HCT116 (cell line): ENCODE measurements at regions not wholly inside any gene's neighbourhood (a gene's known extent, or its start where the extent isn't known, plus 50 kb on each side); places are given as distances from the start of the nearest gene placed in this dataset.

Experiments used
- ATAC-seq: fragments of 200-7000 bp; cut with Tn5 transposase; 2 replicates; pipeline ENCODE4 v1.9.1; 2020; ENCODE audit warnings: mild to moderate bottlenecking, moderate library complexity
- BruUV-seq: library from RNA; stranded (reverse); fragments of 400-500 nt; replicated peaks from 2 replicates; lab custom pipeline; 2021; lab: Mats Ljungman, UMichigan
- CTCF ChIA-PET: fragments of 300-600 bp; sonication (Branson Sonifier 250); formaldehyde crosslinking; loops from one replicate; lab custom pipeline; 2021; ENCODE audit warnings: antibody characterized with exemption; lab: Charles Lee
- POLR2A ChIA-PET: fragments of 300-600, 350-600 bp; sonication (Branson Sonifier 250); formaldehyde crosslinking; loops from one replicate; lab custom pipeline; 2021; ENCODE audit warnings: antibody characterized with exemption; lab: Charles Lee
- RAD21 ChIA-PET, 2 experiments: fragments of 300-600 bp; sonication (Branson Sonifier 250); formaldehyde crosslinking; loops; one replicate each; lab custom pipeline; 2023; ENCODE audit warnings: low total read pairs in 2 of 2; ENCODE audit not compliant: uncharacterized antibody in 2 of 2, unreplicated experiment in 2 of 2, low non-redundant PET in 1 of 2; lab: Charles Lee
- DNase-seq: peaks from one replicate; pipeline ENCODE4 v3.0.0-alpha.2; 2010; ENCODE audit warnings: low read depth, low spot score
- H2AFZ ChIP-seq: fragments of 200-600 bp; shearing (Covaris generic), sonication (generic); 2 replicates; pipeline ENCODE4 v1.6.1; 2017; ENCODE audit warnings: low read depth, mixed run types, mixed read lengths, antibody characterized with exemption, low read length; ENCODE audit not compliant: poor library complexity, severe bottlenecking
- H3K27ac ChIP-seq: 2 replicates; pipeline ENCODE4 v1.5.1; 2012; ENCODE audit warnings: low read depth, low read length
- H3K27me3 ChIP-seq: fragments of 200-600 bp; sonication (generic); 2 replicates; pipeline ENCODE4 v1.6.1; 2016; ENCODE audit warnings: mixed run types, low read length, mixed read lengths; ENCODE audit not compliant: insufficient read depth
- H3K36me3 ChIP-seq, 2 experiments: fragments of 200-500 bp in 1 of 2; fragments of 200-600 bp in 1 of 2; sonication (Bioruptor generic) in 1 of 2; sonication (generic) in 1 of 2; 2 replicates each; pipeline versions ENCODE4 v1.5.1 to v1.6.1; 2014 to 2016; ENCODE audit warnings: low read length in 2 of 2, inconsistent platforms in 1 of 2, mixed read lengths in 1 of 2, mixed run types in 1 of 2; ENCODE audit not compliant: insufficient read depth in 2 of 2, control insufficient read depth in 1 of 2
- H3K4me1 ChIP-seq, 2 experiments: fragments of 200-600 bp in 1 of 2; sonication (generic) in 1 of 2; 2 replicates each; pipeline versions ENCODE4 v1.5.1 to v1.6.1; 2012 to 2017; ENCODE audit warnings: low read length in 2 of 2, inconsistent platforms in 1 of 2, mild to moderate bottlenecking in 1 of 2, mixed read lengths in 1 of 2, mixed run types in 1 of 2, moderate library complexity in 1 of 2; ENCODE audit not compliant: insufficient read depth in 2 of 2, control insufficient read depth in 1 of 2
- H3K4me2 ChIP-seq: fragments of 200-600 bp; sonication (generic); 2 replicates; pipeline ENCODE4 v1.6.1; 2017; ENCODE audit warnings: mixed run types, low read length, mixed read lengths
- H3K4me3 ChIP-seq, 2 experiments: fragments of 200-600 bp in 1 of 2; sonication (generic) in 1 of 2; replicated peaks in 1 of 2; 2 replicates each; pipeline ENCODE4 v1.5.1; 2011 to 2016; ENCODE audit warnings: low read length in 2 of 2, control low read depth in 1 of 2, low read depth in 1 of 2, mild to moderate bottlenecking in 1 of 2, mixed read lengths in 1 of 2, mixed run types in 1 of 2
- H3K79me2 ChIP-seq: fragments of 200-600 bp; sonication (generic); 2 replicates; pipeline ENCODE4 v1.6.1; 2017; ENCODE audit warnings: mild to moderate bottlenecking, mixed run types, low read length, moderate library complexity, mixed read lengths; ENCODE audit not compliant: insufficient read depth
- H3K9ac ChIP-seq: fragments of 200-600 bp; sonication (generic); 2 replicates; pipeline ENCODE4 v1.6.1; 2016; ENCODE audit warnings: low read length, mixed read lengths
- H3K9me2 ChIP-seq: fragments of 200-600 bp; sonication (generic), shearing (Covaris generic); 2 replicates; pipeline ENCODE4 v1.6.1; 2017; ENCODE audit warnings: mixed run types, mild to moderate bottlenecking, moderate library complexity; ENCODE audit not compliant: insufficient read depth
- H3K9me3 ChIP-seq, 2 experiments: fragments of 200-500 bp in 1 of 2; fragments of 200-600 bp in 1 of 2; sonication (Bioruptor generic) in 1 of 2; sonication (generic) in 1 of 2; 2 replicates each; pipeline ENCODE4 v1.6.1; 2014 to 2017; ENCODE audit warnings: low read length in 2 of 2, mixed read lengths in 2 of 2, inconsistent platforms in 1 of 2, low read depth in 1 of 2, mild to moderate bottlenecking in 1 of 2, mixed run types in 1 of 2, moderate library complexity in 1 of 2; ENCODE audit not compliant: control insufficient read depth in 1 of 2, insufficient read depth in 1 of 2
- H4K20me1 ChIP-seq: fragments of 200-600 bp; sonication (generic), shearing (Covaris generic); 2 replicates; pipeline ENCODE4 v1.6.1; 2017; ENCODE audit warnings: mixed run types, mild to moderate bottlenecking, moderate library complexity; ENCODE audit not compliant: insufficient read depth
- CEBPB ChIP-seq: IDR thresholded peaks from 2 replicates; pipeline ENCODE4 v1.6.1; 2012; ENCODE audit warnings: low read depth
- ELF1 ChIP-seq: IDR thresholded peaks from 2 replicates; pipeline ENCODE4 v1.6.1; 2012; ENCODE audit warnings: low read depth, borderline replicate concordance
- EZH2 ChIP-seq: fragments of 200-600 bp; sonication (generic); IDR thresholded peaks from 2 replicates; pipeline ENCODE4 v1.6.1; 2017; ENCODE audit warnings: antibody characterized with exemption, mixed run types
- FOSL1 ChIP-seq: IDR thresholded peaks from 2 replicates; pipeline ENCODE4 v1.6.1; 2012; ENCODE audit warnings: low read depth
- JUND ChIP-seq: IDR thresholded peaks from 2 replicates; pipeline ENCODE4 v1.6.1; 2012
- POLR2A ChIP-seq: IDR thresholded peaks from 2 replicates; pipeline ENCODE4 v1.7.0; 2011; ENCODE audit warnings: borderline replicate concordance; ENCODE audit not compliant: insufficient read depth, insufficient read length; ENCODE audit errors: extremely low read depth
- SIN3A ChIP-seq: IDR thresholded peaks from 2 replicates; pipeline ENCODE4 v1.6.1; 2012; ENCODE audit warnings: low read depth
- SP1 ChIP-seq: IDR thresholded peaks from 2 replicates; pipeline ENCODE4 v1.6.1; 2012; ENCODE audit warnings: low read depth
- SRF ChIP-seq: IDR thresholded peaks from 2 replicates; pipeline ENCODE4 v1.6.1; 2012; ENCODE audit warnings: low read depth
- TCF7L2 ChIP-seq: IDR thresholded peaks from 2 replicates; pipeline ENCODE4 v1.7.0; 2011; ENCODE audit warnings: borderline replicate concordance, inconsistent platforms; ENCODE audit not compliant: insufficient read depth, insufficient read length; ENCODE audit errors: extremely low read depth
- YY1 ChIP-seq: IDR thresholded peaks from 2 replicates; pipeline ENCODE4 v1.6.1; 2011; ENCODE audit warnings: low read length, low read depth, moderate library complexity, mild to moderate bottlenecking; ENCODE audit not compliant: insufficient replicate concordance; ENCODE audit errors: extremely low read depth
- ZFX ChIP-seq: fragments of 450-650 bp; IDR thresholded peaks from 2 replicates; pipeline ENCODE4 v1.6.1; 2017
- intact Hi-C: fragments of 100-400 bp; cut with micrococcal nuclease; formaldehyde crosslinking; loops from 2 replicates; pipeline ENCODE4 v1.10.0; 2022
- TF ChIP-seq, protein P1 (sequence below): IDR thresholded peaks from 2 replicates; pipeline ENCODE4 v1.6.1; 2012
- TF ChIP-seq, protein P2 (sequence below): IDR thresholded peaks from 2 replicates; pipeline ENCODE4 v1.6.1; 2012
- TF ChIP-seq, protein P3 (sequence below): IDR thresholded peaks from 2 replicates; pipeline ENCODE4 v1.6.1; 2012; ENCODE audit warnings: low read depth
- TF ChIP-seq, protein P4 (sequence below), 3 experiments: fragments of 200-600 bp in 1 of 3; sonication (generic) in 1 of 3; IDR thresholded peaks in 2 of 3; conservative IDR thresholded peaks in 1 of 3; 2 replicates each; pipeline ENCODE4 v1.5.1; 2012 to 2017; ENCODE audit warnings: low read depth in 2 of 3, low read length in 2 of 3, antibody characterized with exemption in 1 of 3, borderline replicate concordance in 1 of 3, control low read depth in 1 of 3, mild to moderate bottlenecking in 1 of 3, mixed read lengths in 1 of 3, mixed run types in 1 of 3, moderate library complexity in 1 of 3; ENCODE audit not compliant: insufficient read depth in 1 of 3

DNA sequence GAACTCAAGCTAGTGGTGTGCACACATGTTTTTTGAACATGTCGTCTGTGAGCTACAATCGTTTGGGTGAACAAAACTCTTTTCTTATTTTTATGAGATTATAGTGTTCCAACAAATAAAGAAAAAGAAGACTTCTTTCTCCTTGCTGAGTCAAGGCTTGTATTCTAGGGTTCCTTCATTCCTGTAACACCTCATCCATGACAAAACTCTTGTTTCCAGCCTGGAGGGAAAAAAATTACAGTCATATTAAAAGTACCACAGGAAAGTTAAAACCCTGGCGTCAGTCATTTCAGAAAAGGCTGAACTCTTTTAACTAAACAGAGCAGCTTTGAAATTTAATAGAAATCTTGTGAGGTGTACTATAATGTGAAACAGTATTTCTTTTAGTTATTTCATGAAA is 79.2 kb upstream of the BOD1L1 start:
- H3K4me1 ChIP-seq, result no peaks in the 10 kb centered on the region
- H3K27ac ChIP-seq, result no peak overlapping the region
- CTCF ChIA-PET, result no interaction called here
- no peaks in the 10 kb centered on the region for H4K20me1 ChIP-seq
- no peak overlapping the region for H3K4me2 ChIP-seq
- H3K9me3 ChIP-seq, result no peaks in the 10 kb centered on the region
- no peaks in the 10 kb centered on the region for H3K27me3 ChIP-seq
- ATAC-seq (no peak), DNase-seq (no peak)
- no peak overlapping the region for H2AFZ ChIP-seq
- TF ChIP-seq, protein P1, sequence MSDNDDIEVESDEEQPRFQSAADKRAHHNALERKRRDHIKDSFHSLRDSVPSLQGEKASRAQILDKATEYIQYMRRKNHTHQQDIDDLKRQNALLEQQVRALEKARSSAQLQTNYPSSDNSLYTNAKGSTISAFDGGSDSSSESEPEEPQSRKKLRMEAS, result no peak
- TF ChIP-seq CEBPB (no peak), POLR2A (no peak), SRF (no peak), FOSL1 (no peak), YY1 (no peak), JUND (no peak), EZH2 (no peak), SP1 (no peak), SIN3A (no peak), TCF7L2 (no peak), ELF1 (no peak), ZFX (no peak)
- TF ChIP-seq, protein P2, sequence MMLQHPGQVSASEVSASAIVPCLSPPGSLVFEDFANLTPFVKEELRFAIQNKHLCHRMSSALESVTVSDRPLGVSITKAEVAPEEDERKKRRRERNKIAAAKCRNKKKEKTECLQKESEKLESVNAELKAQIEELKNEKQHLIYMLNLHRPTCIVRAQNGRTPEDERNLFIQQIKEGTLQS, result no peak
- TF ChIP-seq, protein P3, sequence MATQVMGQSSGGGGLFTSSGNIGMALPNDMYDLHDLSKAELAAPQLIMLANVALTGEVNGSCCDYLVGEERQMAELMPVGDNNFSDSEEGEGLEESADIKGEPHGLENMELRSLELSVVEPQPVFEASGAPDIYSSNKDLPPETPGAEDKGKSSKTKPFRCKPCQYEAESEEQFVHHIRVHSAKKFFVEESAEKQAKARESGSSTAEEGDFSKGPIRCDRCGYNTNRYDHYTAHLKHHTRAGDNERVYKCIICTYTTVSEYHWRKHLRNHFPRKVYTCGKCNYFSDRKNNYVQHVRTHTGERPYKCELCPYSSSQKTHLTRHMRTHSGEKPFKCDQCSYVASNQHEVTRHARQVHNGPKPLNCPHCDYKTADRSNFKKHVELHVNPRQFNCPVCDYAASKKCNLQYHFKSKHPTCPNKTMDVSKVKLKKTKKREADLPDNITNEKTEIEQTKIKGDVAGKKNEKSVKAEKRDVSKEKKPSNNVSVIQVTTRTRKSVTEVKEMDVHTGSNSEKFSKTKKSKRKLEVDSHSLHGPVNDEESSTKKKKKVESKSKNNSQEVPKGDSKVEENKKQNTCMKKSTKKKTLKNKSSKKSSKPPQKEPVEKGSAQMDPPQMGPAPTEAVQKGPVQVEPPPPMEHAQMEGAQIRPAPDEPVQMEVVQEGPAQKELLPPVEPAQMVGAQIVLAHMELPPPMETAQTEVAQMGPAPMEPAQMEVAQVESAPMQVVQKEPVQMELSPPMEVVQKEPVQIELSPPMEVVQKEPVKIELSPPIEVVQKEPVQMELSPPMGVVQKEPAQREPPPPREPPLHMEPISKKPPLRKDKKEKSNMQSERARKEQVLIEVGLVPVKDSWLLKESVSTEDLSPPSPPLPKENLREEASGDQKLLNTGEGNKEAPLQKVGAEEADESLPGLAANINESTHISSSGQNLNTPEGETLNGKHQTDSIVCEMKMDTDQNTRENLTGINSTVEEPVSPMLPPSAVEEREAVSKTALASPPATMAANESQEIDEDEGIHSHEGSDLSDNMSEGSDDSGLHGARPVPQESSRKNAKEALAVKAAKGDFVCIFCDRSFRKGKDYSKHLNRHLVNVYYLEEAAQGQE, result no peak
- TF ChIP-seq, protein P4, sequence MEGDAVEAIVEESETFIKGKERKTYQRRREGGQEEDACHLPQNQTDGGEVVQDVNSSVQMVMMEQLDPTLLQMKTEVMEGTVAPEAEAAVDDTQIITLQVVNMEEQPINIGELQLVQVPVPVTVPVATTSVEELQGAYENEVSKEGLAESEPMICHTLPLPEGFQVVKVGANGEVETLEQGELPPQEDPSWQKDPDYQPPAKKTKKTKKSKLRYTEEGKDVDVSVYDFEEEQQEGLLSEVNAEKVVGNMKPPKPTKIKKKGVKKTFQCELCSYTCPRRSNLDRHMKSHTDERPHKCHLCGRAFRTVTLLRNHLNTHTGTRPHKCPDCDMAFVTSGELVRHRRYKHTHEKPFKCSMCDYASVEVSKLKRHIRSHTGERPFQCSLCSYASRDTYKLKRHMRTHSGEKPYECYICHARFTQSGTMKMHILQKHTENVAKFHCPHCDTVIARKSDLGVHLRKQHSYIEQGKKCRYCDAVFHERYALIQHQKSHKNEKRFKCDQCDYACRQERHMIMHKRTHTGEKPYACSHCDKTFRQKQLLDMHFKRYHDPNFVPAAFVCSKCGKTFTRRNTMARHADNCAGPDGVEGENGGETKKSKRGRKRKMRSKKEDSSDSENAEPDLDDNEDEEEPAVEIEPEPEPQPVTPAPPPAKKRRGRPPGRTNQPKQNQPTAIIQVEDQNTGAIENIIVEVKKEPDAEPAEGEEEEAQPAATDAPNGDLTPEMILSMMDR (IDR thresholded peaks at IDR 0.05 in 2 of 3, conservative IDR thresholded peaks at IDR 0.05 in 1 of 3; ENCODE audit: borderline replicate concordance in 1 of 3, insufficient read depth in 1 of 3, low read depth in 2 of 3, low read length in 2 of 3), result no peak
- H3K36me3 ChIP-seq, result no peaks in the 10 kb centered on the region
- POLR2A ChIA-PET, result no interaction called here
- RAD21 ChIA-PET, result no interaction called here
- no peak overlapping the region for H3K9ac ChIP-seq
- intact Hi-C loops, result no loop called here
- BruUV-seq, result no TSS peak
- no peaks in the 10 kb centered on the region for H3K79me2 ChIP-seq
- no peaks in the 10 kb centered on the region for H3K9me2 ChIP-seq
- H3K4me3 ChIP-seq, result no peak overlapping the region
